ENCODE measurements at regions not wholly inside any gene's neighbourhood (a gene's known extent, or its start where the extent isn't known, plus 50 kb on each side); places are given as distances from the start of the nearest gene placed in this dataset.

GRCh38 chr22:47618180-47619010, 855.9 kb downstream of the TBC1D22A start:
- H3K27ac ChIP-seq, result no peak overlapping the region
- DNase-seq (no peak), ATAC-seq (peak in 1 of 4 donors; percentile 22)
- no peaks in the 10 kb centered on the region for H3K36me3 ChIP-seq
- no peaks in the 10 kb centered on the region for H3K4me1 ChIP-seq
- WGBS, 4 donors, result 30 to 48% (median 36%) methylated on average over 14 to 23 of the region's 23 CpGs
- TF ChIP-seq, protein P1, sequence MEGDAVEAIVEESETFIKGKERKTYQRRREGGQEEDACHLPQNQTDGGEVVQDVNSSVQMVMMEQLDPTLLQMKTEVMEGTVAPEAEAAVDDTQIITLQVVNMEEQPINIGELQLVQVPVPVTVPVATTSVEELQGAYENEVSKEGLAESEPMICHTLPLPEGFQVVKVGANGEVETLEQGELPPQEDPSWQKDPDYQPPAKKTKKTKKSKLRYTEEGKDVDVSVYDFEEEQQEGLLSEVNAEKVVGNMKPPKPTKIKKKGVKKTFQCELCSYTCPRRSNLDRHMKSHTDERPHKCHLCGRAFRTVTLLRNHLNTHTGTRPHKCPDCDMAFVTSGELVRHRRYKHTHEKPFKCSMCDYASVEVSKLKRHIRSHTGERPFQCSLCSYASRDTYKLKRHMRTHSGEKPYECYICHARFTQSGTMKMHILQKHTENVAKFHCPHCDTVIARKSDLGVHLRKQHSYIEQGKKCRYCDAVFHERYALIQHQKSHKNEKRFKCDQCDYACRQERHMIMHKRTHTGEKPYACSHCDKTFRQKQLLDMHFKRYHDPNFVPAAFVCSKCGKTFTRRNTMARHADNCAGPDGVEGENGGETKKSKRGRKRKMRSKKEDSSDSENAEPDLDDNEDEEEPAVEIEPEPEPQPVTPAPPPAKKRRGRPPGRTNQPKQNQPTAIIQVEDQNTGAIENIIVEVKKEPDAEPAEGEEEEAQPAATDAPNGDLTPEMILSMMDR (IDR thresholded peaks at IDR 0.05), result no peak
- no peak for TF ChIP-seq POLR2A (IDR thresholded peaks at IDR 0.05)
- H3K4me3 ChIP-seq, result no peak overlapping the region
- no peaks in the 10 kb centered on the region for H3K9me3 ChIP-seq
- intact Hi-C loops (cut with DNase I), result no loop called here
- peaks cover 0 to 58% (median 6%) of the 10 kb centered on the region in 9 donors for H3K27me3 ChIP-seq

DNA sequence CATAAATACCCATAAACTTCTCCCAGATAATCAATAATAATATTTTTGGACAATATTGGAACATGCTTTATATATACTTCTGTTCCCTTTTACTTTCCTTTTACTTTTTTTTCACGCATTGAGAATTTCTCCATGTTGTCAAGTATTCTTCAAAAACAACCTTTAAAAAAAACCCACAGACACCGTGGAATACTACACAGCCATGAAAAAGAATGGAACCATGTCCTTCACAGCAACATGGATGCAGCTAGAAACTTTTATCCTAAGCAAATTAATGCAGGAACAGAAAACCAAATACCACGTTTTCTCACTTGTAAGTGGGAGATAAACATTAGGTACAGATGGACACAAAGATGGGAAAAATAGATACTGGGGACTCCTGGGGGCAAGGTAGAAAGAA, 854.7 kb downstream of the TBC1D22A start:
- intact Hi-C loops (cut with DNase I), result no loop called here
- H3K36me3 ChIP-seq, result no peaks in the 10 kb centered on the region
- ATAC-seq (no peak), DNase-seq (no peak)
- H3K27ac ChIP-seq, result no peak overlapping the region
- no peak overlapping the region for H3K4me3 ChIP-seq
- WGBS, 4 donors, result 81 to 86% (median 83%) methylated on average over 3 of the region's 3 CpGs
- H3K9me3 ChIP-seq, result no peaks in the 10 kb centered on the region
- peaks cover 0 to 48% (median 5%) of the 10 kb centered on the region in 9 donors for H3K27me3 ChIP-seq
- TF ChIP-seq, protein P1 (IDR thresholded peaks at IDR 0.05), result no peak
- no peak for TF ChIP-seq POLR2A (IDR thresholded peaks at IDR 0.05)
- no peaks in the 10 kb centered on the region for H3K4me1 ChIP-seq

- ATAC-seq (no peak), DNase-seq (no peak)
- H3K9me3 ChIP-seq, result no peaks in the 10 kb centered on the region
- no peak overlapping the region for H3K27ac ChIP-seq
- peaks cover 0 to 43% (median 5%) of the 10 kb centered on the region in 9 donors for H3K27me3 ChIP-seq
- H3K4me3 ChIP-seq, result no peak overlapping the region
- WGBS, 4 donors, result 74 to 90% (median 84%) methylated on average over 5 to 11 of the region's 11 CpGs
- H3K36me3 ChIP-seq, result no peaks in the 10 kb centered on the region
- H3K4me1 ChIP-seq, result no peaks in the 10 kb centered on the region
- intact Hi-C loops (cut with DNase I), result no loop called here
- no peak for TF ChIP-seq POLR2A (IDR thresholded peaks at IDR 0.05)
- TF ChIP-seq, protein P1 (IDR thresholded peaks at IDR 0.05), result no peak
Measured at GRCh38 chr22:47616396-47617020, 854.1 kb downstream of the TBC1D22A start.

DNA sequence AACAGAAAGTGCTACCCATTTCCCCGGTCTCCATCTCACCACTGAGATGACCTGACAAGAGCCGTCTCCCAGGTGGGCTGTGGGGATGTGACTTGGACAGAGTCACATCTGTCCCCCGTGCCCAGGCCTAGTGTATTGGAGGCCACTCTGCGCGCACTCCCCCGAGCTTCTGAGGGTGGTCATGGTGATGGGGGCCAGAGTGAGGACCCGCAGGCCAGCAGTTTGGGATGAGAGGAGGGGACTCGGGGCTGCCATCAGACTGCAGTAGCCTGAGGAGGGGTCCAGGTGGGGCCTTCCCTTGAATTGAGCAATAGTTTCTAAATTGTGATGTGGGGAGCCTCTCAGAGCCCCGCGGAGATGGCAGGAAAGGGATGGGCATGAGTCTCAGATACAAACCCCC, 852.6 kb downstream of the TBC1D22A start:
- peaks cover 0 to 5% (median 0%) of the 10 kb centered on the region in 12 donors for H3K9me3 ChIP-seq
- peaks cover 0 to 37% (median 0%) of the 10 kb centered on the region in 9 donors for H3K27me3 ChIP-seq
- no peak for ATAC-seq
- H3K27ac ChIP-seq, result no peak overlapping the region
- DNase-seq, result no peak
- intact Hi-C loops (cut with DNase I), result no loop called here
- no peaks in the 10 kb centered on the region for H3K36me3 ChIP-seq
- 80 to 87% (median 84%) methylated on average over 7 to 10 of the region's 10 CpGs for WGBS, 4 donors
- no peaks in the 10 kb centered on the region for H3K4me1 ChIP-seq
- TF ChIP-seq POLR2A (IDR thresholded peaks at IDR 0.05), result no peak
- H3K4me3 ChIP-seq, result no peak overlapping the region

Data from heart left ventricle (tissue), 16 donors.